Transverse colon (tissue), 4 donors: ENCODE measurements at regions not wholly inside any gene's neighbourhood (a gene's known extent, or its start where the extent isn't known, plus 50 kb on each side); places are given as distances from the start of the nearest gene placed in this dataset.

Experiments used
- EP300 ChIP-seq: sonication (generic); formaldehyde crosslinking; IDR thresholded peaks from one replicate; pipeline ENCODE4 v1.6.1; 2017; ENCODE audit warnings: antibody characterized with exemption, low read depth
- POLR2A ChIP-seq: fragments of 450-650 bp; IDR thresholded peaks from one replicate; pipeline ENCODE4 v1.6.1; 2016; ENCODE audit warnings: antibody characterized with exemption, mild to moderate bottlenecking, moderate library complexity
- POLR2AphosphoS5 ChIP-seq, 3 donors: sonication (generic); formaldehyde crosslinking; IDR thresholded peaks; one replicate each; pipeline ENCODE4 v1.6.1; 2016; ENCODE audit warnings: antibody characterized with exemption in 3 of 3
- TF ChIP-seq, protein P1 (sequence below), 5 experiments: fragments of 200-600 bp in 3 of 5; fragments of 450-650 bp in 2 of 5; sonication (generic) in 3 of 5; IDR thresholded peaks; 1 replicate in 2 of 5; 2 replicates in 3 of 5; pipeline ENCODE4 v1.5.1; 2016 to 2017; ENCODE audit warnings: antibody characterized with exemption in 5 of 5, inconsistent platforms in 3 of 5, mild to moderate bottlenecking in 2 of 5, moderate library complexity in 1 of 5

GRCh38 chr18:2183432-2183831, 387.9 kb downstream of the METTL4 start:
- TF ChIP-seq, protein P1, sequence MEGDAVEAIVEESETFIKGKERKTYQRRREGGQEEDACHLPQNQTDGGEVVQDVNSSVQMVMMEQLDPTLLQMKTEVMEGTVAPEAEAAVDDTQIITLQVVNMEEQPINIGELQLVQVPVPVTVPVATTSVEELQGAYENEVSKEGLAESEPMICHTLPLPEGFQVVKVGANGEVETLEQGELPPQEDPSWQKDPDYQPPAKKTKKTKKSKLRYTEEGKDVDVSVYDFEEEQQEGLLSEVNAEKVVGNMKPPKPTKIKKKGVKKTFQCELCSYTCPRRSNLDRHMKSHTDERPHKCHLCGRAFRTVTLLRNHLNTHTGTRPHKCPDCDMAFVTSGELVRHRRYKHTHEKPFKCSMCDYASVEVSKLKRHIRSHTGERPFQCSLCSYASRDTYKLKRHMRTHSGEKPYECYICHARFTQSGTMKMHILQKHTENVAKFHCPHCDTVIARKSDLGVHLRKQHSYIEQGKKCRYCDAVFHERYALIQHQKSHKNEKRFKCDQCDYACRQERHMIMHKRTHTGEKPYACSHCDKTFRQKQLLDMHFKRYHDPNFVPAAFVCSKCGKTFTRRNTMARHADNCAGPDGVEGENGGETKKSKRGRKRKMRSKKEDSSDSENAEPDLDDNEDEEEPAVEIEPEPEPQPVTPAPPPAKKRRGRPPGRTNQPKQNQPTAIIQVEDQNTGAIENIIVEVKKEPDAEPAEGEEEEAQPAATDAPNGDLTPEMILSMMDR (IDR thresholded peaks at IDR 0.05): no peak
- TF ChIP-seq EP300 (no peak), POLR2AphosphoS5 (IDR thresholded peaks at IDR 0.05) (no peak), POLR2A (no peak)
